KOPT-K1 (cell line): ENCODE measurements at regions not wholly inside any gene's neighbourhood (a gene's known extent, or its start where the extent isn't known, plus 50 kb on each side); places are given as distances from the start of the nearest gene placed in this dataset.

ENCODE experiments used
- H3K27ac ChIP-seq: fragments of 200-600 bp; sonication (generic); 2 replicates; pipeline ENCODE4 v1.5.1; 2016; ENCODE audit warnings: antibody characterized with exemption, mild to moderate bottlenecking, low read depth, low read length; ENCODE audit not compliant: poor library complexity, severe bottlenecking
- H3K36me3 ChIP-seq: fragments of 200-600 bp; sonication (generic); 2 replicates; pipeline ENCODE4 v1.5.1; 2017; ENCODE audit warnings: antibody characterized with exemption, mild to moderate bottlenecking, low read length, moderate library complexity; ENCODE audit not compliant: insufficient read depth
- H3K9me3 ChIP-seq: fragments of 200-600 bp; sonication (generic); 2 replicates; pipeline ENCODE4 v1.5.1; 2017; ENCODE audit warnings: antibody characterized with exemption, low read length, mild to moderate bottlenecking; ENCODE audit not compliant: insufficient read depth, poor library complexity, severe bottlenecking

DNA sequence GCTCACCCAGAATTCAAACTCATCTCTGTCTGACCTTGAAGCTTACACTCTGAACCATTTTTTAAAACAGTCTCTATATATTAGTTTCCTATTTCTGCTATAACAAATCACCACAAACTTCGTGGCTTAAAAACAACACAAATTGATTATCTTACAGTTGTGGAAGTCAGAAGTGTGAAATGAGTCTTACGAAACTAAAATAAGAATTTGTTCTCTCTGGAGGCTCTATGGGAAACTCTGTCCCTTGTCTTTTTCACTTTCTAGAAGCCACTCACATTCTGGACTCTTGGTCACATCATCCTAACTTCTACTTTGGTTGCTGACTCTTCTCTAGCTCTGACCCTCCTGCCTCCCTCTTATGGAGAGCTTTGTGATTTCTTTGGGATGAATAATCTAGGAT, 429.3 kb upstream of the THBS1 start:
- no peaks in the 10 kb centered on the region for H3K36me3 ChIP-seq
- H3K9me3 ChIP-seq: no peaks in the 10 kb centered on the region
- H3K27ac ChIP-seq: no peak overlapping the region

DNA sequence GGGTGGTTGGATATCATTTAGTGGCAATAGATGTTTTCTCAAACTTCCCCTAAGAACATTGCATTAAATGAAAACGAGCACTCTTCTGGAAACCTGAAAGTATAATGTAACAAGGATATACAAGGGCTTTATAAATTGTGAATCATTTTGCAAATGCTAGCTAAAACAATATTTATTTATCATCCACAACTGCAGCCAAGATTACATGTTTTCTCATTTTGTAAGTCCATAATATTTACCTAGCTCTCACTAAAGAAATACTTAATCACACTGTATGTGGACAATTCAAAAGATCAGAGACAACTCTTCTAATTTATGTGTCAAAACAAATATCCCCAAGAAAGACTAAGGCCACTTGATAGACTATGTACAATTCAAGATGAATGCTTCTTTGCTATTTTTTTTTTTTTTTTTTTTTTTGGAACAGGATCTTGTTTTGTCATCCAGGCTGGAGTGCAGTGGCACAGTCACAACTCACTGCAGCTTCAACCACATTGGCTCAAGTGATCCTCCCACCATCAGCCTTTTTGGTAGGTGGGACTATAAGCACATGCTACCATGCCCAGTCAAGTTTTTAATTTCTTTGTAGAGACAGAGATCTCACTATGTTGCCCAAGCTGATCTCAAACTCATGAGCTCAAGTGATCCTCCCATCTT, 427.7 kb upstream of the THBS1 start:
- Histone ChIP-seq H3K36me3 (no peaks in the 10 kb centered on the region), H3K27ac (no peak overlapping the region), H3K9me3 (no peaks in the 10 kb centered on the region)

DNA sequence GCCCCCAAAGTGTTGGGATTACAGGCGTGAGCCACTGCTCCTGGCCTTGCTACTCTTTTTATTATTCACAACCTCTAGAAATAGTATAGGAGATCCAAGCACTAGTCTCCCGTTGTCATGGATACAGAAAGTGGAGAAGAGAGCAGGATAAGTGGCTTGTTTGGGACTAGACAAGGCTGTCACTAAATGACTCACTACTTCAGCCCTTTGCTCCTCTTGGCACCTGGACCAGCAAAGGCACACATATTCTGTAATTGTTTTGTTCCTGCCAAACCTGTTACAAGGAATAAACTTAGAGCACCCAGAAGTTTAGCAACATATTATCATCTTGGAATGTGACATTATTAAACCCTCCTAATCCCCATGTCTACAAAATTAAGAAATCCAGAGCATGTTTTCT, 427.2 kb upstream of the THBS1 start:
- Histone ChIP-seq H3K36me3 (no peaks in the 10 kb centered on the region), H3K27ac (no peak overlapping the region), H3K9me3 (no peaks in the 10 kb centered on the region)

DNA sequence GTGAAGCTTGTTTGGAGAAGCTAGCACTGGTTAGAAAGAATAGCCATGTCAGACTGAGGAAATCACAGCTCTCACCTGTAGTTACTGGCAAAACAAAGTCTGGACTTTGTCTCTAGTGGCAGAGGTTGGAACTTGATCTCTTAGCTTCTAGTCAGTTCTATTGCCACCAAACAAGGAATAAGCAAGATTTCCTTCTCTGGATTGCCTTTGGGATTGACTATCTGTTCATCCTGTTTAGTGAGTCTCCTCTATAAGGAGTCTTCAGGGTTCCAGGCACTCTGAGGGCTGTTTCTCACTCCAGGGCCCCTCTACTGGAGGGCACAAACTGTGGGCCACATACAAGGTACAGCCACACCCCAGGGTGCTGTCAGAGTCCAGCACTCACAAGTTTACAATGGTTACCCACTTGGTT, 426.6 kb upstream of the THBS1 start:
- Histone ChIP-seq H3K36me3 (no peaks in the 10 kb centered on the region), H3K9me3 (no peaks in the 10 kb centered on the region), H3K27ac (no peak overlapping the region)

DNA sequence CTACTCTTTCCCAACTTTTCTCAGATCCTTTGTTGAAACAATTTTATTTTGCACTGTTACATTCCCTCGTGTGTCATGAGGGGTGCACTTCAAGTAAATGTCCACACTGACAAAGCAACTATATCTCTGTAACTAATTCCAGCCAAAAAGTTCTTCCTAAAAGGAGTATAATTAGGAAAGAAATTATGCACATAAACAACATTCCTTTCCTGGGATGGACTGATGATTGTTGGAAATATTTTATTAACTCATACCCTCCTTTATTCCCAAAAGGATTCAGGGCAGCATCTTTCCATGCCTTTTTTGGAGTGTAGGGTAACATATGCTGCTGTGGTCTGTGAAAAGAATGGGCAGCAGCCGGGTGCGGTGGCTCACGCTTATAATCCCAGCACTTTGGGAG, 426.1 kb upstream of the THBS1 start:
- no peak overlapping the region for H3K27ac ChIP-seq
- H3K9me3 ChIP-seq: no peaks in the 10 kb centered on the region
- H3K36me3 ChIP-seq: no peaks in the 10 kb centered on the region

DNA sequence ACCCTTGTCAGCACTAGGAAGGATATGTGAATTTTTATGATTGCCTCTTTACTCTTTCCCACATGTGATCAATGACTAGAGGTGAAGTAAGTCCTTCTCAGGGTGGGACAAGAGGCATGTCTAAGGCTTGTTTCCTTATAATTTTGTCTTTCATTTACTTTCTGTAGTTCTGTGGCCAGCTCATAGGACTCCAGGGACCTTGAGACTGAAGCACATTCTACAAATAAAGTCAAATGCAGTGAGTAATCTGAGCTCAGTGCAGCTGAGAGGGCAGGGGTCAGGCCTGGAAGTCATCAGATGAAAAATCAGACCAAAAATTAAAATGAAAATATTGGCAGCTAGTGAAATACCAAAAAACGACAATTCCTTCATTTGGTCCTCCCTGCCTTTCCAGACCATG, 424.7 kb upstream of the THBS1 start:
- Histone ChIP-seq H3K27ac (no peak overlapping the region), H3K36me3 (no peaks in the 10 kb centered on the region), H3K9me3 (no peaks in the 10 kb centered on the region)

DNA sequence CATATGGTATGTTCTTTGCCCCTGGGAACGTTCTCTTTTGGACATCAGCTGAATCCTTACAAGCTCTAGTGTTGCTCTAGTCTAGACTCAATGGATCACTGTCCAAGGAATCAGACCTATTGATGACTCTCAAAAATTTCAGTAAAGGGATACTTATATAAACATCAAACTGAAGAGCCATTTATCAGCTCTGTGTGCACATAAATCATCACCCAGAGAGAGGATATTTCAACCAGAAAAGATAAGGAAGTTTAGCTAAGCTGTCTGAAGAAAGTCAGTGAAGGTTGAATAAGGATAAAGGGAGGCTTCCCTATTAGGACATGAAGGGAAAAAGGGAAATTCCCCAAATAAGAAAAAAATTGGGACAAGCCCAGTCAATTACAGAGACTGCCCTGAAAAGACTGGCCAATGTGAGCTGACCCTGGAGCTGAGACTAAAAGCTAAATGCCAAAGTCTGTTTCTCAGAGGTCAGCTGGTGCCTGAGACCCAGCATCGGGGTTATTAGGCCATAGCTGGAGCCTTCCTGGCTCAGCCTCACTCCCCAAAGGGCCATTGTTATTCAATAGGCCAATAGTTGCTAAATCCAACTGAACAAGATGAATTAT, 424.1 kb upstream of the THBS1 start:
- Histone ChIP-seq H3K27ac (no peak overlapping the region), H3K9me3 (no peaks in the 10 kb centered on the region), H3K36me3 (no peaks in the 10 kb centered on the region)

DNA sequence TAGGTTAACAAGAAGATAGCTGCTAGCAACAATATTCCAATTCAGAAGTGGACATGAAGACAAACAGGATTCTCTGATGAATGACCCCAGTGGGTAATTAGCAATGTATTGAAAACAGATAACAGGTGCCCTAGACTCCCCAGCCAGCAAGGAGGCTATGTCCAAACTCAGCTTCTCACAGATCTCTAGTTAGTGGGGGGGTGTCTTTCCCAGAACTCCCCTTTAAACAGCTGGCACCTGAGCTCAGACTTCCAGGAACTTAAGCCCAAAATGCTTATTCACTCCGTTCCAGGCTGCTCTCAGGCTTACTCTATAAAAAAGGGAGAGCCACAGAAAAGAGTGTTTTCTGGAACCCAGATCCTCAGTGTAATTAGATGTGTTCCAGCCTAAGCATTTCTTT, 423.0 kb upstream of the THBS1 start:
- Histone ChIP-seq H3K9me3 (no peaks in the 10 kb centered on the region), H3K36me3 (no peaks in the 10 kb centered on the region), H3K27ac (no peak overlapping the region)

DNA sequence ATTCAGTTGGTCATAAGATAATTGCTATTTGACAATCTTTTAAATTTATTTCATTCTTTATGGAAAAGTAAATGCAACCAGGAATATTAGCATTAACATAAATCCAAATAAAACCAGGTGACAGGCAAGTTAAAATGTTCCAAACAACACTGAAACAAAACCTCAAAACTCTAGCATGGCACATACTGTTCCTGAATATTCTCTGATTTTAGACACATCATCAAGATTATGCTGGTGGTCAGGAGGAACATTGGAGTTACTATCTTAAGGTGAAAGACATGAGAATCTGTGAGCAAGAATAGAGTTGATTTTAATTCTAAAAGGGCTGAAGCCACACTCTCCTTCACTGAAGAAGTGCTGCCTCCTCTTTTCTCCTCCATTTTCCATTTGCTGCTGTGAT, 421.0 kb upstream of the THBS1 start:
- Histone ChIP-seq H3K9me3 (no peaks in the 10 kb centered on the region), H3K27ac (no peak overlapping the region)

DNA sequence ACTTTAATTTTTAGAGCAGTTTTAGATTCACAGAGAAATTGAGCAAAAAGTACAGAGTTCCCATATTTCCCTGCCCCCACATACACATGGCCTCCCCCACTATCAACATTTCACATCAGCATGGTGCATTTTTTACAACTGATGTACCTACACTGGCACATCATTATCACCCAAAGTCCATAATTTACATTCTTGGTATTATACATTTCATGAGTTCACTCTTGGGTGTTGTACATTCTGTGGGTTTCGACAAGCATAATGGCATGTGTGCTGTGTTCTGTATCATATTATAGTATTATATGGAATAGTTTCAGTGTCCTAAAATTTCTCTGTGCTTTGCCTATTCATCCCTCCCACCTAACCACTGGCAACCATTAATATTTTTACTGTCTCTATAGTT, 419.8 kb upstream of the THBS1 start:
- Histone ChIP-seq H3K9me3 (no peaks in the 10 kb centered on the region), H3K36me3 (no peaks in the 10 kb centered on the region), H3K27ac (no peak overlapping the region)

More for the DNA sequence above, 421.0 kb upstream of the THBS1 start:
- no peaks in the 10 kb centered on the region for H3K36me3 ChIP-seq

DNA sequence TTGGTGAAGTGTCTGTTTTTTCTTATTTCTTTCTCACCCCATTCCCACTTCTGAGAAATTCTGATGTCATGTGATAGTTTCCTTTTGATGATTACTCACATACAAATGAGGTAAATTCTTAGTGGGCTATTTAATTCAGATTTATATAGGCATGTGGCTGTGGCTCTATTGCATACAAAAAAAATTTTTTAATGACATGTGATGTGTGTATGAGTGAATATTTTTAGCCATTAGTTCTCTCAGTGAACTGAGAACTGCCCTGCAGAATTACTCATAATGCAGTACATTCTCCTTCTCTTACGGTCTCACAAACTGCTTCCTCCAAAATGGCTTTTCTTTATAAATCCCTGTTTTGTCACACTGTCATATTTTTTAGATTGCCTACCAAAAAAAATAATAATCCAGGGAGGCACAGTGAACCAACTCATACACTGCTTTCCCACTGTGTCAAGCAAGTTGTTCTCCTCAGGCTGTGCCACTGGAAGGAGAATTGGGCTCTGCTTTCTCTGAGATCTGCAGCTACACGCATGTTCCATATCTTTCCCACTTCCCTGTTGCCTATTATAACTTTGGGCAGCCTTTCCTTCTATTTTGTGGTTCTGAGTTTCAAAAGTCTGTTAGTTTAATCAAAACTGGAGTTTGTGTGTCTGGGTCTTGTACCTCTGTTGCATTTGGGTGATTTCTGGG, 415.7 kb upstream of the THBS1 start:
- H3K9me3 ChIP-seq: no peaks in the 10 kb centered on the region
- no peaks in the 10 kb centered on the region for H3K36me3 ChIP-seq
- no peak overlapping the region for H3K27ac ChIP-seq

DNA sequence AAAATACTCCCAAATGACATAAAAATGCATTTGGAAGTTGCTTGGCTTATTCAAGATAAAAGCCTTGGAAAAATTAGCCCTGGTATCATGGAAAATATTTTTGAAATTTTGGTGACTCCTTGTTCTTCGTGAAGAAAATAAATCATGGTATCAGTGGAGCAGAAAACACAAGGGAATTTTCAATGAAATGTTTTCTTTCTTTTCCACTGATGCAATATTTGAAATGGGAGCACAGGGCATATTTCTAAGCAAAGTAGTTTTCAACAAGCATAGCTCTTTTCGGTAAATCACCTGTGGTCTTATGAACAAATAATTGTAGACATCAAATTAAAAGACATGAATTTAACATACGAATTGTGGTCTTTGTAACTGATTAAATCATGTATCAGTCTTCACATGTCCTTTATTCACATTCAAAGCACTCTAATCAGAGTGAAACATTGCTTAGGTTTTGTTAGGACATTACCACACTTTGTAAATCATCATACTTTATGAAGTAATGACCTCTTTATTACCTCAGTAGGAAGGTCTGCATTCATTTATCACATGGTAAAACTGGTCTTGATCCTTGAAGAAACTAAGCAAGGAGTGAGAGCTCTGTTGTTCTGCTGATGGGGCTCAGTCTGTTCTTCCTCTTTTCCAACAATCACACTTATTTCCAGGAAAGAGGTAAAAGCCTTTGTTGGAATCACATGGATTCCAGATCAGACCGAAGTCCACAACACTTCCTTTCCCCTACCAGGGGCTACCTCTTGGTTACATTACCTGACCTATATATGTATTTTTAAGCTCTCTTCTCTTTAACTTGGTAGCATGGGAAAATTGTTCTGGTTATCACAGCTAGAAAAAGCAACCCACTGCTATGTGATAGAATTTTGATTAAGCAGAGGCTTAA, 413.5 kb upstream of the THBS1 start:
- H3K27ac ChIP-seq: no peak overlapping the region
- H3K9me3 ChIP-seq: no peaks in the 10 kb centered on the region
- no peaks in the 10 kb centered on the region for H3K36me3 ChIP-seq

DNA sequence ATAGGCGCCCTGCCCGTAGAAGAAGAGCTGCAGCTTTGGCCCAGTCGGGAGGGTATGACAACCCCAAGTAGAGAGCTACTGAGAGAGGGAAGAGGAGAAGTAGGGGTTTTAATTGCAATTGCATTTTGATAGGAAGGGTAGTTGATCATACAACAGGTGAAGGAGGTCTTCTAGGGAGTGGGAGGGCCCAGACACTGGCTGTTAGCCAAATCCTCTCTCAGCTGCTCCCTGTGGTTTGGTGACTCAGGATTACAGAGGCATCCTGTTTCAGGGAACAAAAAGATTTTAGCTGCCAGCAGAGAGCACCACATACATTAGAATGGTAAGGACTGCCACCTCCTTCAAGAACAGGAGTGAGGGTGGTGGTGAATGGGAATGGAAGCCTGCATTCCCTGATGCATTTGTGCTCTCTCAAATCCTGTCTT, 408.9 kb upstream of the THBS1 start:
- Histone ChIP-seq H3K27ac (no peak overlapping the region), H3K36me3 (no peaks in the 10 kb centered on the region), H3K9me3 (no peaks in the 10 kb centered on the region)

DNA sequence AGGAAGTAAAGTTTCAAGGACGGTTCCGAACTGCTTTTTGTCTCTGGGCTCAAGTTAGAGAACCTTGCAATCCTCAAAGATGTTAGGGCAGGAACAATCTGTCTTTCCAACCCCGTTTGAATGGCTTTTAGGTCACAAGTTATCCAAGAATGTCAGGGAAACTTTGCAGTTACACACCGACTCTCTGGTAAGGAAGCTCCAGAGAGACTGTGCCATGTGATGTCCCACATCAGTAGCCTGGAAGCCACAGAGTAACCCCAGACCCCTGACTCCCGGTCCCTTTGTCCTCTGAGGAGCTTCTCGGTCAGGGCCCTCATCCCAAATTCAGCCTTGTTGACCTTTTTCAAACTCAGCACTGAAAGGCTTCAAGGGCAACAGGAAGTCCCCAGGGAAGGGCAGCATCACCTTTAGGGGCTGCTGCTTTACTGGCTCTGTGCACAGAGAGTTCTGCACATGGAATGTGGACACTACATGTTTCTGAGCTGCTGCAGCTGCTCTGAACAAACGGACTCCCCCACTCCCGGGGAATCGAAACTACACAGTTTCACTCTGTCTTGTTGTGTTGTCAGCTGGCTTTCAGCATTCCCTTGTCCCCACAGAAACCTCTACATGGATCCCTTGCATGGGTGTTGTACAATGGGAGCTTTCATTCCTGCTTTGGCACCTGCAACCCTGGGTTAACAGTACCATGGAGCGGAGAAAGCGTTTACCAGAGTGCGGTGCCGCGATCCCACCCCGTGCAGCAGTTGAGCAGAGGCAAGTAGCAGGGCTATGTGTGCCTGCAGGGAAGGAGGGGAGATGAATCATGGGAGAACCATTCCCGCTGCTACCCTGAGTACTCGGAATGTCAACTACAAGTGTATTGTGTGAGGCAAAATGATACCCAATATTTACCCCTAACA, 408.2 kb upstream of the THBS1 start:
- no peak overlapping the region for H3K27ac ChIP-seq
- no peaks in the 10 kb centered on the region for H3K36me3 ChIP-seq

More for the DNA sequence above, 408.2 kb upstream of the THBS1 start:
- no peaks in the 10 kb centered on the region for H3K9me3 ChIP-seq
